Liver (tissue), 3 donors: ENCODE measurements at regions not wholly inside any gene's neighbourhood (a gene's known extent, or its start where the extent isn't known, plus 50 kb on each side); places are given as distances from the start of the nearest gene placed in this dataset.

Experiments
- CTCF ChIP-seq: fragments of 150-350 bp; IDR thresholded peaks from 2 replicates; pipeline ENCODE4 v1.5.1; 2017; ENCODE audit warnings: improper control_type of control experiment, low read depth, low read length; ENCODE audit not compliant: missing input control
- GABPA ChIP-seq, 2 donors: IDR thresholded peaks in 1 of 2; conservative IDR thresholded peaks in 1 of 2; 2 replicates each; pipeline ENCODE4 v1.6.1; 2016; ENCODE audit warnings: antibody characterized with exemption in 2 of 2, mild to moderate bottlenecking in 1 of 2, moderate library complexity in 1 of 2
- REST ChIP-seq: IDR thresholded peaks from 2 replicates; pipeline ENCODE4 v1.6.1; 2016; ENCODE audit warnings: antibody characterized with exemption, mild to moderate bottlenecking
- donor health status: healthy.
- donor health status: healthy.

GRCh38 chr1:143604887-143605286 lies 366.9 kb downstream of the FAM72C start:
- TF ChIP-seq CTCF (no peak), GABPA (IDR thresholded peaks at IDR 0.05 in 1 of 2, conservative IDR thresholded peaks at IDR 0.05 in 1 of 2) (no peak), REST (no peak)
